Endothelial cell (in vitro differentiated cells): ENCODE measurements at regions not wholly inside any gene's neighbourhood (a gene's known extent, or its start where the extent isn't known, plus 50 kb on each side); places are given as distances from the start of the nearest gene placed in this dataset.
"Not testable (repeated sequence)": the region's sequence is repeated elsewhere in the genome, so short reads cannot be mapped to it uniquely, and the experiment has no call there.

Experiments used
- DNase-seq: peaks from one replicate; pipeline ENCODE4 v3.0.0; 2021; ENCODE audit warnings: low spot score
- H3K27ac Mint-ChIP-seq: one replicate; pipeline ENCODE4 v1.8.0; 2021; ENCODE audit warnings: mixed read lengths, inconsistent platforms; ENCODE audit not compliant: unreplicated experiment
- H3K27me3 Mint-ChIP-seq: one replicate; pipeline ENCODE4 v1.8.0; 2021; ENCODE audit warnings: mild to moderate bottlenecking, moderate library complexity, mixed read lengths, inconsistent platforms; ENCODE audit not compliant: unreplicated experiment
- H3K36me3 Mint-ChIP-seq: one replicate; pipeline ENCODE4 v1.8.0; 2021; ENCODE audit warnings: mild to moderate bottlenecking, low read depth, mixed read lengths, inconsistent platforms; ENCODE audit not compliant: unreplicated experiment
- H3K4me1 Mint-ChIP-seq: one replicate; pipeline ENCODE4 v1.8.0; 2021; ENCODE audit warnings: mild to moderate bottlenecking, mixed read lengths, inconsistent platforms; ENCODE audit not compliant: unreplicated experiment
- H3K4me3 Mint-ChIP-seq: one replicate; pipeline ENCODE4 v1.8.0; 2021; ENCODE audit warnings: mild to moderate bottlenecking, mixed read lengths, inconsistent platforms; ENCODE audit not compliant: unreplicated experiment
- H3K9me3 Mint-ChIP-seq: one replicate; pipeline ENCODE4 v1.8.0; 2021; ENCODE audit warnings: mixed read lengths, inconsistent platforms; ENCODE audit not compliant: unreplicated experiment
- CTCF ChIP-seq: fragments of 200-600 bp; sonication (generic); IDR thresholded peaks from one replicate; pipeline ENCODE4 v1.5.0; 2021; ENCODE audit warnings: antibody characterized with exemption; ENCODE audit not compliant: unreplicated experiment

- Mint-ChIP-seq H3K36me3 (no peaks in the 10 kb centered on the region), H3K4me1 (no peaks in the 10 kb centered on the region), H3K9me3 (no peaks in the 10 kb centered on the region), H3K27me3 (no peaks in the 10 kb centered on the region), H3K4me3 (no peak overlapping the region), H3K27ac (no peak overlapping the region)
- no peak for TF ChIP-seq CTCF
- DNase-seq, result no peak
Observed at GRCh38 chr5:15366676-15367391, 133.1 kb upstream of the FBXL7 start.

- Mint-ChIP-seq H3K36me3 (no peaks in the 10 kb centered on the region), H3K4me1 (no peaks in the 10 kb centered on the region), H3K4me3 (no peak overlapping the region), H3K27ac (no peak overlapping the region), H3K27me3 (no peaks in the 10 kb centered on the region), H3K9me3 (no peaks in the 10 kb centered on the region)
- DNase-seq, result no peak
- TF ChIP-seq CTCF, result no peak
Observed at GRCh38 chr5:15365070-15365469, 134.9 kb upstream of the FBXL7 start.

- Mint-ChIP-seq H3K27ac (no peak overlapping the region), H3K4me1 (no peaks in the 10 kb centered on the region), H3K27me3 (no peaks in the 10 kb centered on the region), H3K36me3 (no peaks in the 10 kb centered on the region), H3K9me3 (no peaks in the 10 kb centered on the region), H3K4me3 (no peak overlapping the region)
- DNase-seq, result no peak
- no peak for TF ChIP-seq CTCF
Observed at GRCh38 chr5:15363601-15364000, 136.4 kb upstream of the FBXL7 start.

GRCh38 chr5:15357092-15357453, 142.9 kb upstream of the FBXL7 start:
- not testable (repeated sequence) for H3K27me3 Mint-ChIP-seq, DNase-seq, H3K27ac Mint-ChIP-seq, H3K4me1 Mint-ChIP-seq, H3K36me3 Mint-ChIP-seq, H3K4me3 Mint-ChIP-seq, H3K9me3 Mint-ChIP-seq

- not testable (repeated sequence) for H3K27ac Mint-ChIP-seq, H3K36me3 Mint-ChIP-seq, H3K9me3 Mint-ChIP-seq, H3K4me1 Mint-ChIP-seq, DNase-seq, H3K27me3 Mint-ChIP-seq, H3K4me3 Mint-ChIP-seq
Observed at GRCh38 chr5:15356308-15357091, 143.5 kb upstream of the FBXL7 start.

- no peak overlapping the region for H3K27ac Mint-ChIP-seq
- H3K9me3 Mint-ChIP-seq, result no peaks in the 10 kb centered on the region
- TF ChIP-seq CTCF, result no peak
- H3K4me1 Mint-ChIP-seq, result no peaks in the 10 kb centered on the region
- no peak overlapping the region for H3K4me3 Mint-ChIP-seq
- no peak for DNase-seq
- H3K27me3 Mint-ChIP-seq, result peaks cover 2% of the 10 kb centered on the region
- H3K36me3 Mint-ChIP-seq, result no peaks in the 10 kb centered on the region
Observed at GRCh38 chr5:15354021-15354420, 146.0 kb upstream of the FBXL7 start.
